ENCODE measurements at regions not wholly inside any gene's neighbourhood (a gene's known extent, or its start where the extent isn't known, plus 50 kb on each side); places are given as distances from the start of the nearest gene placed in this dataset.

GRCh38 chr13:34502011-34502410 is 440.1 kb upstream of the NBEA start:
- DNase-seq (ENCODE audit: low read depth): no peak
- no peak for TF ChIP-seq CTCF (conservative IDR thresholded peaks at IDR 0.05; ENCODE audit: control insufficient read depth, insufficient read depth, low read depth, low read length)
- H3K4me3 ChIP-seq (ENCODE audit: control insufficient read depth, low read depth, low read length): no peak overlapping the region

- no peak overlapping the region for H3K4me3 ChIP-seq (ENCODE audit: control insufficient read depth, low read depth, low read length)
- no peak for TF ChIP-seq CTCF (conservative IDR thresholded peaks at IDR 0.05; ENCODE audit: control insufficient read depth, insufficient read depth, low read depth, low read length)
- no peak for DNase-seq (ENCODE audit: low read depth)
These were observed 439.4 kb upstream of the NBEA start for GRCh38 chr13:34502621-34503020.

GRCh38 chr13:34506796-34507195 is 435.3 kb upstream of the NBEA start:
- no peak for DNase-seq (ENCODE audit: low read depth)
- H3K4me3 ChIP-seq (ENCODE audit: control insufficient read depth, low read depth, low read length): no peak overlapping the region

GRCh38 chr13:34507630-34508029 is 434.4 kb upstream of the NBEA start:
- no peak for DNase-seq (ENCODE audit: low read depth)
- no peak overlapping the region for H3K4me3 ChIP-seq (ENCODE audit: control insufficient read depth, low read depth, low read length)
- TF ChIP-seq CTCF (conservative IDR thresholded peaks at IDR 0.05; ENCODE audit: control insufficient read depth, insufficient read depth, low read depth, low read length): no peak

More at GRCh38 chr13:34506796-34507195, 435.3 kb upstream of the NBEA start:
- TF ChIP-seq CTCF (conservative IDR thresholded peaks at IDR 0.05; ENCODE audit: control insufficient read depth, insufficient read depth, low read depth, low read length): no peak

- DNase-seq (ENCODE audit: low read depth): no peak
- no peak overlapping the region for H3K4me3 ChIP-seq (ENCODE audit: control insufficient read depth, low read depth, low read length)
- no peak for TF ChIP-seq CTCF (conservative IDR thresholded peaks at IDR 0.05; ENCODE audit: control insufficient read depth, insufficient read depth, low read depth, low read length)
These were observed 429.3 kb upstream of the NBEA start for GRCh38 chr13:34512817-34513216.

- TF ChIP-seq CTCF (conservative IDR thresholded peaks at IDR 0.05; ENCODE audit: control insufficient read depth, insufficient read depth, low read depth, low read length): no peak
- no peak overlapping the region for H3K4me3 ChIP-seq (ENCODE audit: control insufficient read depth, low read depth, low read length)
- DNase-seq (ENCODE audit: low read depth): no peak
These were observed 428.5 kb upstream of the NBEA start for GRCh38 chr13:34513526-34513925.

- no peak for DNase-seq (ENCODE audit: low read depth)
- H3K4me3 ChIP-seq (ENCODE audit: control insufficient read depth, low read depth, low read length): no peak overlapping the region
- TF ChIP-seq CTCF (conservative IDR thresholded peaks at IDR 0.05; ENCODE audit: control insufficient read depth, insufficient read depth, low read depth, low read length): no peak
These were observed 426.9 kb upstream of the NBEA start for GRCh38 chr13:34515201-34515600.
